Kidney epithelial cell (primary cell): ENCODE measurements at regions not wholly inside any gene's neighbourhood (a gene's known extent, or its start where the extent isn't known, plus 50 kb on each side); places are given as distances from the start of the nearest gene placed in this dataset.

ENCODE experiments used
- DNase-seq: peaks from one replicate; pipeline ENCODE4 v3.0.0-alpha.2; 2010; ENCODE audit warnings: low read depth
- H3K27me3 ChIP-seq: 2 replicates; pipeline ENCODE4 v1.6.0; 2011; ENCODE audit warnings: low read length; ENCODE audit not compliant: control insufficient read depth, insufficient read depth
- H3K36me3 ChIP-seq: 2 replicates; pipeline ENCODE4 v1.5.1; 2011; ENCODE audit warnings: low read length; ENCODE audit not compliant: control insufficient read depth, insufficient read depth
- H3K4me3 ChIP-seq: 2 replicates; pipeline ENCODE4 v1.5.1; 2011; ENCODE audit warnings: low read depth, mild to moderate bottlenecking, control low read depth, low read length
- TF ChIP-seq, protein P1 (sequence below): IDR thresholded peaks from 2 replicates; pipeline ENCODE4 v1.5.1; 2011; ENCODE audit warnings: mild to moderate bottlenecking, moderate library complexity, low read length, control low read depth, inconsistent platforms; ENCODE audit not compliant: insufficient read depth, poor library complexity, severe bottlenecking

DNA sequence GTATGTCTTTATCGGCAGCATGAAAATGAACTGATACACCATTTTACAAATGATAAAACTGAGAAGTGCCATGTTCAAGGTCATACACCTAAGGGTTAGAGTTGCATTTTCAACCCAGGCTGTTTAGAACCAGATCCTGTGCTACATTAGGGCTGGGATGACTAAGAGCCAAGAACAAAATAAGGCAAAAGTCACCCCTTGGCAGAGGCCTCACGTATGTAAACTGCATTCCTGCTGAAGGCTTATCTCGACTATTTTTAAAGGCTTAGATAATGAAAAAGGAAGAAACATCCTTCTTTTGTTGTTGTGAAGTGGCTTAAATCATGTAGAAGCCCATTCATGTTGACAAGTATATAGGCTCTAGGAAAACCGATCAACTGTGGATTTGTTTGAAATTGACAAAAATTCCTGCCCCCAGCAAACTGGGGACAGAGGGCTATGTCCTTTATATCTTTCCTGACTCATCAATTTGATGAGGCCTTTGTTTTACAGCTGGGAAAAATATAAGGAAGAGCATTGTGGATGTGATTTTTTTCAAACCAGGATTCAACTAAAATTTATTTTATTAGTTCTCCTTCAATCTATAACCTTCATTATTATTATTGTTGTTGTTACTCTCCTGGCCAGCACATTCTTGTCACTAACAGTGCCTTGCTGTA lies 196.5 kb downstream of the SNX18 start:
- H3K4me3 ChIP-seq = no peak overlapping the region
- H3K36me3 ChIP-seq = no peaks in the 10 kb centered on the region
- DNase-seq = no peak
- no peaks in the 10 kb centered on the region for H3K27me3 ChIP-seq
- TF ChIP-seq, protein P1, sequence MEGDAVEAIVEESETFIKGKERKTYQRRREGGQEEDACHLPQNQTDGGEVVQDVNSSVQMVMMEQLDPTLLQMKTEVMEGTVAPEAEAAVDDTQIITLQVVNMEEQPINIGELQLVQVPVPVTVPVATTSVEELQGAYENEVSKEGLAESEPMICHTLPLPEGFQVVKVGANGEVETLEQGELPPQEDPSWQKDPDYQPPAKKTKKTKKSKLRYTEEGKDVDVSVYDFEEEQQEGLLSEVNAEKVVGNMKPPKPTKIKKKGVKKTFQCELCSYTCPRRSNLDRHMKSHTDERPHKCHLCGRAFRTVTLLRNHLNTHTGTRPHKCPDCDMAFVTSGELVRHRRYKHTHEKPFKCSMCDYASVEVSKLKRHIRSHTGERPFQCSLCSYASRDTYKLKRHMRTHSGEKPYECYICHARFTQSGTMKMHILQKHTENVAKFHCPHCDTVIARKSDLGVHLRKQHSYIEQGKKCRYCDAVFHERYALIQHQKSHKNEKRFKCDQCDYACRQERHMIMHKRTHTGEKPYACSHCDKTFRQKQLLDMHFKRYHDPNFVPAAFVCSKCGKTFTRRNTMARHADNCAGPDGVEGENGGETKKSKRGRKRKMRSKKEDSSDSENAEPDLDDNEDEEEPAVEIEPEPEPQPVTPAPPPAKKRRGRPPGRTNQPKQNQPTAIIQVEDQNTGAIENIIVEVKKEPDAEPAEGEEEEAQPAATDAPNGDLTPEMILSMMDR = no peak

DNA sequence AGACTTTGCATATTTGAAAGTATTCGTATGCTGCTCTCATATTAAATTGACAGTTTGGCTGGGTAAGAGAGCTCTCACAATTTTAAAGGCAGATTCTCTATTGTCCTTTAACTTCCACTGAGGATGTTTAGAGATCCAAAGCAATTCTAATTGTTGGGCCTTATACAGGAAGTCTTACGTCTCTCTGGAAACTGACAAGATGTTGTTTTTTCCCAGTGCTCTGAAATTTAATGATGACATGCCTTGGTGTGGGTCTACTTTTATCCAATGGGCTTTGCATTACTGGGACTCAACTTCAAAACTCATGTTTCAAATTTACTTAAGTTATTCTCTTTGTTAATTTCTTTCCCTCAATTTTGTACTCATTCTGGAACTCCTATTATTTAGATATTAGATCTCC lies 191.5 kb downstream of the SNX18 start:
- TF ChIP-seq, protein P1 = no peak
- Histone ChIP-seq H3K27me3 (no peaks in the 10 kb centered on the region), H3K4me3 (no peak overlapping the region), H3K36me3 (no peaks in the 10 kb centered on the region)
- no peak for DNase-seq

DNA sequence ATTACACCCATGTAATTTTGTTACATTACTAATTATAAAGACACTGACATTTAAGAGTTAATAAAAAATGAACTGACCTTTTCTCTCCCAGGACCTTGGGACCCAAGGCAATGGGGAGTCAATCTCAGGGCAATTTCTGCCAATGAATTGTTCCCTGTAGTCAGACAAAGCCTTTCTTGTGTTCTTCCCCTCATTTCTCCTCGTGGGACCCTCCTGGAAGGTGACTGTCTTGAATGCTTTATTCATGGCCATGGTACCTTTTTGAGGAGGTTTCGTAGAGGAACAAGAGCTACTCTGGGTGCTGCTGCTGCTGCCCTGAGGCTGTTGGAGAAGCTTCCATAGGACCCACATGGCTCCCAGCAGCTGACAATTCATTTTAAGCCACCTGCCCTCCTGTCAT lies 190.3 kb downstream of the SNX18 start:
- Histone ChIP-seq H3K27me3 (no peaks in the 10 kb centered on the region), H3K4me3 (no peak overlapping the region), H3K36me3 (no peaks in the 10 kb centered on the region)
- TF ChIP-seq, protein P1 = no peak
- DNase-seq = no peak

DNA sequence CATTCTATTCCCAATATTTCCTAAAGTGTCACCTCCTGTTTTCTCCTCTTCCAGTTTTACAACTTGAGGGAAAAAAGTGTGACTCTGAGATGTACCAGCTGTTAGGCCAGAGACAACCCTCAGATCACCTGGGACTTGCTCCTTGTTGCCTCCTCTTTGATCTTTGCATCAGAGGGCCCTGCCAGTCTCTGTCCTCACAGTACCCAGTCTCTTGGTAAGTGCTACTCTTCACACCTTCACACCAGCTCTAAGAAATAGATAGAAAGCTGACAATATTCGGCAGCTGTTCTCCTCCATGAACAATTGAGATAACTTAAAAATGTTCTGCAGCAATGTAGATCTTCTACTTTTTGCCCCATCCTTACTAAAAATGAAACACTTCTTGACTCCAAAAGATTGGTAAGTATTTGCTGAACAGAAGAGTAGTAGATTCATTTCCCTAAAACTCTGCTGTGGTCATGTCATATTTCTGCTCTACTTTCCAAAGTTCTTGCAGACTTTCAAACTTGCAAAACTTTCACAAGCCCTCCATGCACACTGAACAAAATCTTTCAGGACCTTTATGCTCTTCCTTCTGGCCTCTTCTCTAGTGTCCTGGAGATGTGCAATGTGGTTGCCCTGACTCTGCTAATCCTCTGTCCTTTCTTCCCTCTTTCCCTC lies 188.6 kb downstream of the SNX18 start:
- Histone ChIP-seq H3K27me3 (no peaks in the 10 kb centered on the region), H3K36me3 (no peaks in the 10 kb centered on the region), H3K4me3 (no peak overlapping the region)
- no peak for DNase-seq
- TF ChIP-seq, protein P1 = no peak

DNA sequence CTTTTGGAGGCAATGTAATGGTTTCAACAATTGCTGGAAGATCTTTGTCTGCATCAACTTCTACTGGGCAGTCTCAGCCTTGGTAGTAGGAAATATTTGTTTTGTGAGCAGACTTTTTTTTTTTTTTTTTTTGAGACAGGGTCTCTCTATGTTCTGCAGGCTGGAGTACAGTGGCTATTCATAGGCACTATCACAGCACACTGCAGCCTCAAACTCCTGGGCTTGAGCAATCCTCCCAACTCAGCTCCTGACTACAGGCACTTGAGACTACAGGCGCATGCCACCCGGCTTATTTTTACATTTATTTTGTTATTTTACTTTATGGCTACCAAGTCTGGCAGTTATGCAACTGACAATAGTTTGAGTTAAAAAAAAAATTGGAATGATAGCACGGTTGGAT lies 187.3 kb downstream of the SNX18 start:
- H3K36me3 ChIP-seq = no peaks in the 10 kb centered on the region
- no peaks in the 10 kb centered on the region for H3K27me3 ChIP-seq
- no peak for DNase-seq
- no peak overlapping the region for H3K4me3 ChIP-seq
- TF ChIP-seq, protein P1 = no peak

DNA sequence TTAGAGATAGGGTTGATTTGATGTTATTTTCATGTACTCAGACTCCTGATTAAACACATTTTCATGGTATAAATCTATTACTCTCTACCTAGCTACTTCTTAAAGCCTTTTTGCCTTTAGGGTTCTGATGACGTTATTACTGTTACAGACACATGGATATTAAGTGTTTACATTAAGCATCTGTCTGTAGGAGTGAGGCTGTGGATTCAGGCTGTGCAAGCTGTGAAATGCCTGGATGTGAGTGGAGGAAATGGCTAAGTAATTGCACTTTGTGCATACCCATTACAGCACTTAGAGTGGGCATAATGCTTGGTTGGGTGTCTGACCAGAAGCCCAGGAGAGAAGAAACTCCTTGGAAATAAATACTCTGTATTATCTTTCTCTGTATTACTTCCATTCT lies 186.8 kb downstream of the SNX18 start:
- Histone ChIP-seq H3K4me3 (no peak overlapping the region), H3K27me3 (no peaks in the 10 kb centered on the region), H3K36me3 (no peaks in the 10 kb centered on the region)
- no peak for DNase-seq
- TF ChIP-seq, protein P1 = no peak
